ENCODE measurements at regions not wholly inside any gene's neighbourhood (a gene's known extent, or its start where the extent isn't known, plus 50 kb on each side); places are given as distances from the start of the nearest gene placed in this dataset.

- no peak for DNase-seq (ENCODE audit: low spot score)
- no peak for TF ChIP-seq CTCF (IDR thresholded peaks at IDR 0.05)
- H3K27ac ChIP-seq, result no peak overlapping the region
- H3K4me3 ChIP-seq, result no peak overlapping the region
Measured at GRCh38 chr1:69221524-69221923, 346.2 kb upstream of the LRRC7 start.

DNA sequence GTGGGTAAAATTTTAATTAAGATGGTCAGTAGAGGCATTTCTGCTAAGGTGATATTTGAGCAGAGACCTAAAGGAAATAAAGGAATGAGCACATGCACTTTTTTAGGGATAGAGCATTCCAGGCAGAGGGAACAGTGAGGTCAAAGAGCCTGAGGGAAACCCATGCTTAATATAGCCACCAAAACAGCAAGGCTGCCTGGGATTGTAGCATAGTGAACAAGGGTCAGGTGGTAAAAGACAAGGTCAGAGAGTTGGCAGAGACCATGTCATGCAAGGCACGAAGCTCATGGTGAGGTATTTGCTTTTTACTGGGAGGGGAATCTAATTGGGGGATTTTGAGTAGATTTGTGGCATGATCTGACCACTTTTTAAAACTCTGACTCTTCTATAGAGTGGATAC, 344.6 kb upstream of the LRRC7 start:
- H3K27ac ChIP-seq, result no peak overlapping the region
- no peak overlapping the region for H3K4me3 ChIP-seq
- TF ChIP-seq CTCF (IDR thresholded peaks at IDR 0.05), result no peak
- DNase-seq (ENCODE audit: low spot score), result no peak

DNA sequence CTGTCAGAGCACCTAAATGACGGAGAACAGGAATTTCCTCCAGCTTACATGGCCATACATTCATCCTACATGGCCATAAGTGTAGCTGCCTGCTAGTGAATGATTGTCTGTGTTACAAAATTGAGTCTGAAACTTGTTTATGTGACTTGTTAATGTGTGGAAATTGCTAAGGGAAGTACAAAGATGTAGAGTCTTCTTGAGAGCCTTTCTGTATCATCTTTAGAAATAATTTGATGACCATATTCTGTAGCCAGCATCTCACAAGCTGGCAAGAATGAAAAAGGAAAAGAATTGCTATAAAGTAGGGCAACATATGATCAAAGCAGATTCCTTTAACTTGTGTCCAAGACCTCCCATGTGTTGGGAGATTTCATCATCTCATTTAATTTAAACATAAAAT, 339.2 kb upstream of the LRRC7 start:
- no peak for DNase-seq (ENCODE audit: low spot score)
- H3K4me3 ChIP-seq, result no peak overlapping the region
- TF ChIP-seq CTCF (IDR thresholded peaks at IDR 0.05), result no peak
- no peak overlapping the region for H3K27ac ChIP-seq

DNA sequence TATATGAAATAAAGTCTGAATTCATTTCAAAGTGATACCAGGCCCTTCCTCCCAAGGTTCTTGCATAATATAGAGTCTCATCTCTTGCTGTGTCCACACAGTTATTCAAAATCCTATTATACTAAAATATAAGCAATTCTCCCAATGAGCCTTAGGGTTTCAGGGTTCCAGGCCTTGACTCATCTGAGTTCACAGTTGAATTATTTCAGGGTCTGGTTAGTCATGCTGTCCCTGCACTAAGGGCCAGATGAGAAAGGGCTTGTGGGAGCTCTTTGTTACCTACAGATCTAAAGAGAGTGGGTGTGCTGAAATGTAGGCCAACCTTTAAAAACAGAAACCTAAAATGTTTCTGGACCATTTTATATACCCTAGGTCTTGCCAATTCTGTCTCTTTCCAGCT, 337.5 kb upstream of the LRRC7 start:
- TF ChIP-seq CTCF (IDR thresholded peaks at IDR 0.05), result no peak
- no peak overlapping the region for H3K4me3 ChIP-seq
- no peak overlapping the region for H3K27ac ChIP-seq
- DNase-seq (ENCODE audit: low spot score), result no peak

GRCh38 chr1:69233463-69233862, 334.3 kb upstream of the LRRC7 start:
- no peak for DNase-seq (ENCODE audit: low spot score)
- no peak overlapping the region for H3K27ac ChIP-seq
- TF ChIP-seq CTCF (IDR thresholded peaks at IDR 0.05), result no peak
- no peak overlapping the region for H3K4me3 ChIP-seq

- TF ChIP-seq CTCF (IDR thresholded peaks at IDR 0.05), result no peak
- Histone ChIP-seq H3K27ac (no peak overlapping the region), H3K4me3 (no peak overlapping the region)
- DNase-seq (ENCODE audit: low spot score), result no peak
Measured at GRCh38 chr1:69244211-69244610, 323.5 kb upstream of the LRRC7 start.

DNA sequence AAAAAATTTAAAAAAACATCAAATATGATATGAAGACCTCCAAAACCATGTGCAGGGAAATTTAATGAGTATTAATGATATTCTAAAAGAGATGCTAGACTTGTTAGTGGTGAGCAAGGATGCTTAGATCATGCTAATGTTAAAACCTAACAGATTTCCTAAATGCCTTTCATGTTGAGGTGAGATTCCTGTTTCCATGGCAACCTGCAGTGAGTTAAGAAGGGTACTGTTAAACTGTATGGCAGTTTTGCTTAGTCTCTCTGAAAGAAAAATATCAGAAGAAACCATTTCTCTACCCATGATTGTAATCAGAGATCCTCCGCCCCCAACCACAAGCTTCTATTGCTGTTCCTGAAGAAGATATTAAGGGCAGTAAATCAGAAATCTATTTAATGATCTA, 321.6 kb upstream of the LRRC7 start:
- Histone ChIP-seq H3K4me3 (no peak overlapping the region), H3K27ac (no peak overlapping the region)
- TF ChIP-seq CTCF (IDR thresholded peaks at IDR 0.05), result no peak
- no peak for DNase-seq (ENCODE audit: low spot score)
